GM12891 (cell line): ENCODE measurements at regions not wholly inside any gene's neighbourhood (a gene's known extent, or its start where the extent isn't known, plus 50 kb on each side); places are given as distances from the start of the nearest gene placed in this dataset.

Source experiments
- PAX5 ChIP-seq: IDR thresholded peaks from 2 replicates; pipeline ENCODE4 v1.6.1; 2011; ENCODE audit warnings: low read length, moderate library complexity, mild to moderate bottlenecking; ENCODE audit not compliant: insufficient read depth, severe bottlenecking
- POLR2A ChIP-seq: IDR thresholded peaks from 2 replicates; pipeline ENCODE4 v1.6.1; 2011; ENCODE audit warnings: low read depth, low read length, control low read depth
- POLR2AphosphoS5 ChIP-seq: IDR thresholded peaks from 2 replicates; pipeline ENCODE4 v1.6.1; 2011; ENCODE audit warnings: low read depth, low read length, control low read depth
- POU2F2 ChIP-seq: IDR thresholded peaks from 2 replicates; pipeline ENCODE4 v1.6.1; 2011; ENCODE audit warnings: low read depth, mild to moderate bottlenecking, control low read depth, low read length, moderate library complexity
- SPI1 ChIP-seq: IDR thresholded peaks from 2 replicates; pipeline ENCODE4 v1.6.1; 2011; ENCODE audit warnings: low read depth, low read length, control low read depth
- TAF1 ChIP-seq: IDR thresholded peaks from 2 replicates; pipeline ENCODE4 v1.6.1; 2011; ENCODE audit warnings: low read depth, low read length, control low read depth

DNA sequence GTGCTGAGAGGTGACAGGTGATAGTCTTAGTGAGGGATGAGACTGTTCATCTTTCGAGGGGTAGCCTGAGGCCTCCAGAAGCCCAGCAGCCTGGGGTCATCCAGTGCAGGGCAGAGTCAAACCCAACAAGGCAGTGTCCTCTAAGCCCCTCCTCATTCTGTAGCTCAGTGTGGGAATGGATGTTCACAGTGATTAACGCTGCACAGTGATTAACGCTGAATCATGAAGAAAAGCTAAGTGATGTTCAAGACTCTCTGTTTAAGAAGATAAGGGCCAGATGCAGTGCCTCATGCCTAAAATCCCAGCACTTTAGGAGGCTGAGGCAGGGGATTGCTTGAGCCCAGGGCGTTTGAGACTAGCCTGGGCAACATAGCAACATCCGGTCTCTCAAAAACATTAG lies 56.3 kb upstream of the LAPTM4A start:
- TF ChIP-seq SPI1, result no peak
- no peak for TF ChIP-seq TAF1
- no peak for TF ChIP-seq POLR2A
- TF ChIP-seq POLR2AphosphoS5, result no peak
- no peak for TF ChIP-seq POU2F2
- no peak for TF ChIP-seq PAX5
